ENCODE measurements at regions not wholly inside any gene's neighbourhood (a gene's known extent, or its start where the extent isn't known, plus 50 kb on each side); places are given as distances from the start of the nearest gene placed in this dataset.

GRCh38 chr12:97650242-97650641 lies 187.6 kb downstream of the RMST start:
- TF ChIP-seq CTCF (IDR thresholded peaks at IDR 0.05) (no peak), POLR2AphosphoS5 (IDR thresholded peaks at IDR 0.05) (no peak), POLR2A (IDR thresholded peaks at IDR 0.05) (no peak)

Data from breast epithelium (tissue), 3 donors.